IMR-90 (cell line): ENCODE measurements at regions not wholly inside any gene's neighbourhood (a gene's known extent, or its start where the extent isn't known, plus 50 kb on each side); places are given as distances from the start of the nearest gene placed in this dataset.

Source experiments
- ATAC-seq: fragments of 200-7000 bp; cut with Tn5 transposase; 2 replicates; pipeline ENCODE4 v1.9.1; 2020; ENCODE audit warnings: low read depth, mild to moderate bottlenecking, moderate library complexity
- BruUV-seq: library from RNA; stranded (reverse); fragments of 400-500 nt; replicated peaks from 2 replicates; lab custom pipeline; 2021; lab: Mats Ljungman, UMichigan
- CTCF ChIA-PET: fragments of 300-600 bp; formaldehyde crosslinking; extraction: SDS; loops from one replicate; lab custom pipeline; 2021; ENCODE audit warnings: antibody characterized with exemption; lab: Yijun Ruan, JAX
- POLR2A ChIA-PET: fragments of 300-600 bp; sonication (Branson Sonifier 250); formaldehyde crosslinking; loops from one replicate; lab custom pipeline; 2022; ENCODE audit warnings: antibody characterized with exemption; ENCODE audit not compliant: unreplicated experiment; lab: Charles Lee
- DNase-seq: peaks from one replicate; pipeline ENCODE4 v3.0.0; 2013
- H2AFZ ChIP-seq: replicated peaks from 2 replicates; pipeline ENCODE3; 2013; ENCODE audit warnings: low read length, mild to moderate bottlenecking; ENCODE audit not compliant: poor library complexity
- H2AK5ac ChIP-seq: 2 replicates; pipeline ENCODE4 v1.6.1; 2013; ENCODE audit warnings: low read depth, low read length, inconsistent platforms
- H2AK9ac ChIP-seq: replicated peaks from 2 replicates; pipeline ENCODE3; 2013; ENCODE audit warnings: mild to moderate bottlenecking, low read depth, low read length, moderate library complexity; ENCODE audit not compliant: poor library complexity
- H2BK120ac ChIP-seq: 2 replicates; pipeline ENCODE4 v1.6.1; 2013; ENCODE audit warnings: low read depth, low read length, inconsistent platforms
- H2BK15ac ChIP-seq: 3 replicates; pipeline ENCODE4 v1.6.1; 2013; ENCODE audit warnings: low read depth, low read length, inconsistent platforms
- H2BK20ac ChIP-seq: 2 replicates; pipeline ENCODE4 v1.6.1; 2013; ENCODE audit warnings: low read depth, mild to moderate bottlenecking, inconsistent platforms, low read length, moderate library complexity
- H2BK5ac ChIP-seq: 2 replicates; pipeline ENCODE4 v1.6.1; 2013; ENCODE audit warnings: mild to moderate bottlenecking, low read depth, low read length, inconsistent platforms; ENCODE audit not compliant: poor library complexity, severe bottlenecking
- H3K14ac ChIP-seq: replicated peaks from 2 replicates; pipeline ENCODE4 v1.6.1; 2013; ENCODE audit warnings: low read depth, low read length, inconsistent platforms
- H3K18ac ChIP-seq: 2 replicates; pipeline ENCODE4 v1.6.1; 2013; ENCODE audit warnings: low read depth, low read length, control low read depth
- H3K23ac ChIP-seq: 2 replicates; pipeline ENCODE4 v1.6.1; 2013; ENCODE audit warnings: low read depth, low read length, inconsistent platforms
- H3K27ac ChIP-seq: 2 replicates; pipeline ENCODE4 v1.5.1; 2013; ENCODE audit warnings: mild to moderate bottlenecking, control low read depth, low read length; ENCODE audit not compliant: insufficient read depth
- H3K27me3 ChIP-seq: 2 replicates; pipeline ENCODE4 v1.6.1; 2013; ENCODE audit warnings: low read length; ENCODE audit not compliant: control insufficient read depth, insufficient read depth
- H3K36me3 ChIP-seq: 2 replicates; pipeline ENCODE4 v1.6.1; 2013; ENCODE audit warnings: low read length, mixed read lengths; ENCODE audit not compliant: control insufficient read depth, insufficient read depth
- H3K4ac ChIP-seq: 2 replicates; pipeline ENCODE4 v1.6.1; 2013; ENCODE audit warnings: low read depth, low read length, inconsistent platforms
- H3K4me1 ChIP-seq: 2 replicates; pipeline ENCODE4 v1.6.1; 2013; ENCODE audit warnings: low read length, mixed read lengths; ENCODE audit not compliant: control insufficient read depth, insufficient read depth
- H3K4me2 ChIP-seq: 2 replicates; pipeline ENCODE4 v1.6.1; 2013; ENCODE audit warnings: low read depth, mild to moderate bottlenecking, control low read depth, low read length, moderate library complexity
- H3K4me3 ChIP-seq: 2 replicates; pipeline ENCODE4 v1.5.1; 2013; ENCODE audit warnings: low read depth, mild to moderate bottlenecking, control low read depth, low read length, moderate library complexity; ENCODE audit not compliant: insufficient read depth
- H3K56ac ChIP-seq: 2 replicates; pipeline ENCODE4 v1.6.1; 2013; ENCODE audit warnings: low read length, inconsistent platforms; ENCODE audit not compliant: insufficient read depth; ENCODE audit errors: extremely low read depth
- H3K79me1 ChIP-seq, 2 experiments: 2 replicates each; pipeline ENCODE4 v1.6.1; 2013; ENCODE audit warnings: low read length in 2 of 2, inconsistent platforms in 1 of 2, low read depth in 1 of 2
- H3K9ac ChIP-seq: 2 replicates; pipeline ENCODE4 v1.6.1; 2013; ENCODE audit warnings: low read depth, low read length, control low read depth
- H3K9me1 ChIP-seq: 2 replicates; pipeline ENCODE4 v1.6.1; 2013; ENCODE audit warnings: low read length, inconsistent platforms; ENCODE audit not compliant: insufficient read depth
- H3K9me3 ChIP-seq: 2 replicates; pipeline ENCODE4 v1.6.1; 2013; ENCODE audit warnings: low read length; ENCODE audit not compliant: control insufficient read depth, insufficient read depth
- H4K20me1 ChIP-seq: 2 replicates; pipeline ENCODE4 v1.6.1; 2013; ENCODE audit warnings: low read length, inconsistent platforms; ENCODE audit not compliant: insufficient read depth
- H4K5ac ChIP-seq: 2 replicates; pipeline ENCODE4 v1.6.1; 2013; ENCODE audit warnings: mild to moderate bottlenecking, low read depth, low read length, control low read depth
- H4K8ac ChIP-seq, 2 experiments: 2 replicates each; pipeline ENCODE4 v1.6.1; 2013; ENCODE audit warnings: low read depth in 2 of 2, low read length in 2 of 2, control low read depth in 1 of 2, inconsistent platforms in 1 of 2
- H4K91ac ChIP-seq: 2 replicates; pipeline ENCODE4 v1.6.1; 2013; ENCODE audit warnings: low read depth, low read length, inconsistent platforms; ENCODE audit not compliant: insufficient read depth
- CHD1 ChIP-seq: IDR thresholded peaks from 2 replicates; pipeline ENCODE4 v1.6.1; 2012; ENCODE audit warnings: low read depth, low read length, improper control_type of control experiment
- FOS ChIP-seq: fragments of 150-350 bp; IDR thresholded peaks from 2 replicates; pipeline ENCODE4 v1.6.1; 2016; ENCODE audit warnings: low read depth, low read length
- MAFK ChIP-seq: IDR thresholded peaks from 2 replicates; pipeline ENCODE4 v1.6.1; 2012; ENCODE audit warnings: low read depth, low read length, improper control_type of control experiment
- NFE2L2 ChIP-seq: fragments of 150-350 bp; IDR thresholded peaks from 2 replicates; pipeline ENCODE4 v1.6.1; 2016; ENCODE audit warnings: low read depth, mild to moderate bottlenecking, low read length
- RAD21 ChIP-seq: IDR thresholded peaks from 2 replicates; pipeline ENCODE4 v1.6.1; 2012; ENCODE audit warnings: low read length, improper control_type of control experiment
- RFX5 ChIP-seq: IDR thresholded peaks from 2 replicates; pipeline ENCODE4 v1.8.0; 2012; ENCODE audit warnings: low read depth, mild to moderate bottlenecking, low read length, moderate library complexity
- SMC3 ChIP-seq: fragments of 150-350 bp; IDR thresholded peaks from 2 replicates; pipeline ENCODE4 v1.6.1; 2016; ENCODE audit warnings: low read depth, mild to moderate bottlenecking, antibody characterized with exemption, low read length, moderate library complexity
- WGBS, 2 experiments: methylation state at CpG; one replicate each; pipeline versions ENCODE4 v1.1.5 to v1.1.7; 2013; ENCODE audit warnings: missing lambda C conversion rate in 2 of 2; ENCODE audit not compliant: insufficient read length in 1 of 2; ENCODE audit errors: extremely low coverage in 2 of 2; 5-methylcytosine and 5-hydroxymethylcytosine counted together
- dilution Hi-C: fragments of 300-500 bp; cut with HindIII; formaldehyde crosslinking; loops from one replicate; pipeline ENCODE4 v1.14.3; 2018; ENCODE audit warnings: low sequenced_read_pairs; ENCODE audit not compliant: unreplicated experiment
- in situ Hi-C: fragments of 300-500 bp; cut with MboI; formaldehyde crosslinking; loops from 3 replicates; pipeline ENCODE4 v1.14.3; 2019; ENCODE audit warnings: low sequenced_read_pairs, inconsistent platforms, mixed read lengths
- intact Hi-C: fragments of 100-400 bp; cut with micrococcal nuclease; formaldehyde crosslinking; loops from 2 replicates; pipeline ENCODE4 v1.10.0; 2022

GRCh38 chr6:99136488-99136887 lies 188.7 kb upstream of the FBXL4 start:
- H3K18ac ChIP-seq = no peak overlapping the region
- DNase-seq = no peak
- no peaks in the 10 kb centered on the region for H3K36me3 ChIP-seq
- H2AFZ ChIP-seq = no peak overlapping the region
- H2BK120ac ChIP-seq = no peak overlapping the region
- no peak overlapping the region for H2AK5ac ChIP-seq
- no peak overlapping the region for H2BK20ac ChIP-seq
- no peak for TF ChIP-seq RAD21
- no peak for TF ChIP-seq NFE2L2
- TF ChIP-seq RFX5 = no peak
- no peak for TF ChIP-seq FOS
- no peak for TF ChIP-seq SMC3
- TF ChIP-seq MAFK = no peak
- TF ChIP-seq CHD1 = no peak
- H3K4ac ChIP-seq = no peak overlapping the region
- CTCF ChIA-PET = no interaction called here
- no CpG with 5 or more reads among the region's 3 CpGs for WGBS, 2 experiments
- no peak for ATAC-seq
- no peak overlapping the region for H3K14ac ChIP-seq
- H3K9me1 ChIP-seq = no peaks in the 10 kb centered on the region
- H3K9me3 ChIP-seq = no peaks in the 10 kb centered on the region
- no peak overlapping the region for H3K4me3 ChIP-seq
- H4K8ac ChIP-seq = no peak overlapping the region
- no peaks in the 10 kb centered on the region for H3K79me1 ChIP-seq
- in situ Hi-C loops = no loop called here
- dilution Hi-C loops = no loop called here
- POLR2A ChIA-PET = no interaction called here
- no TSS peak for BruUV-seq
- intact Hi-C loops = no loop called here
- H3K4me1 ChIP-seq = no peaks in the 10 kb centered on the region
- H4K91ac ChIP-seq = no peak overlapping the region
- H3K27ac ChIP-seq = no peak overlapping the region
- no peak overlapping the region for H4K5ac ChIP-seq
- H2BK5ac ChIP-seq = no peak overlapping the region
- no peak overlapping the region for H3K56ac ChIP-seq
- no peak overlapping the region for H3K4me2 ChIP-seq
- H3K27me3 ChIP-seq = no peaks in the 10 kb centered on the region
- no peak overlapping the region for H3K23ac ChIP-seq
- H2BK15ac ChIP-seq = no peak overlapping the region
- no peaks in the 10 kb centered on the region for H4K20me1 ChIP-seq
- no peak overlapping the region for H3K9ac ChIP-seq
- H2AK9ac ChIP-seq = no peak overlapping the region
